Smooth muscle cell (in vitro differentiated cells): ENCODE measurements at regions not wholly inside any gene's neighbourhood (a gene's known extent, or its start where the extent isn't known, plus 50 kb on each side); places are given as distances from the start of the nearest gene placed in this dataset.

Experiments used
- DNase-seq: peaks from one replicate; lab custom pipeline; 2025; ENCODE audit not compliant: unreplicated experiment; lab: John Stamatoyannopoulos, UW
- H2AFZ ChIP-seq: fragments of 200-600 bp; sonication (generic); 2 replicates; pipeline ENCODE4 v1.6.0; 2016; ENCODE audit warnings: antibody characterized with exemption, low read depth, mild to moderate bottlenecking
- H3F3A ChIP-seq: fragments of 200-600 bp; sonication (generic); 2 replicates; pipeline ENCODE4 v1.6.0; 2017; ENCODE audit warnings: antibody characterized with exemption, low read depth
- H3K27ac ChIP-seq: fragments of 200-600 bp; sonication (generic); 2 replicates; pipeline ENCODE4 v1.5.1; 2016; ENCODE audit warnings: low read depth, mild to moderate bottlenecking
- H3K27me3 ChIP-seq: fragments of 200-600 bp; sonication (generic); 2 replicates; pipeline ENCODE4 v1.6.1; 2016; ENCODE audit warnings: low read depth, mild to moderate bottlenecking
- H3K36me3 ChIP-seq: fragments of 200-600 bp; sonication (generic); 2 replicates; pipeline ENCODE4 v1.5.1; 2016; ENCODE audit warnings: low read depth
- H3K4me1 ChIP-seq: fragments of 200-600 bp; sonication (generic); 2 replicates; pipeline ENCODE4 v1.5.1; 2016; ENCODE audit warnings: low read depth
- H3K4me2 ChIP-seq: fragments of 200-600 bp; sonication (generic); 2 replicates; pipeline ENCODE4 v1.6.0; 2016; ENCODE audit warnings: mild to moderate bottlenecking
- H3K4me3 ChIP-seq: fragments of 200-600 bp; sonication (generic); 2 replicates; pipeline ENCODE4 v1.5.1; 2016; ENCODE audit warnings: mild to moderate bottlenecking
- H3K79me2 ChIP-seq: fragments of 200-600 bp; sonication (generic); 2 replicates; pipeline ENCODE4 v1.6.0; 2016; ENCODE audit warnings: low read depth, mild to moderate bottlenecking
- H3K9ac ChIP-seq: fragments of 200-600 bp; sonication (generic); 2 replicates; pipeline ENCODE4 v1.6.0; 2016; ENCODE audit warnings: low read depth
- H3K9me3 ChIP-seq: fragments of 200-600 bp; sonication (generic); replicated peaks from 2 replicates; pipeline ENCODE4 v1.5.1; 2016; ENCODE audit warnings: low read depth
- H4K20me1 ChIP-seq: fragments of 200-600 bp; sonication (generic); 2 replicates; pipeline ENCODE4 v1.6.0; 2016; ENCODE audit warnings: low read depth
- WGBS: methylation state at CpG from one replicate; pipeline ENCODE4 v1.1.7; 2016; ENCODE audit warnings: low lambda C conversion rate; 5-methylcytosine and 5-hydroxymethylcytosine counted together
- TF ChIP-seq, protein P1 (sequence below): fragments of 200-600 bp; sonication (generic); IDR thresholded peaks from 2 replicates; pipeline ENCODE4 v1.5.1; 2017; ENCODE audit warnings: borderline replicate concordance, mild to moderate bottlenecking, antibody characterized with exemption; ENCODE audit not compliant: insufficient read depth, poor library complexity, severe bottlenecking

GRCh38 chr11:37623778-37624177 is 1025.7 kb upstream of the RAG2 start:
- 77% methylated on average over 3 of the region's 3 CpGs for WGBS
- no peaks in the 10 kb centered on the region for H3K79me2 ChIP-seq
- H3K27me3 ChIP-seq = no peaks in the 10 kb centered on the region

DNA sequence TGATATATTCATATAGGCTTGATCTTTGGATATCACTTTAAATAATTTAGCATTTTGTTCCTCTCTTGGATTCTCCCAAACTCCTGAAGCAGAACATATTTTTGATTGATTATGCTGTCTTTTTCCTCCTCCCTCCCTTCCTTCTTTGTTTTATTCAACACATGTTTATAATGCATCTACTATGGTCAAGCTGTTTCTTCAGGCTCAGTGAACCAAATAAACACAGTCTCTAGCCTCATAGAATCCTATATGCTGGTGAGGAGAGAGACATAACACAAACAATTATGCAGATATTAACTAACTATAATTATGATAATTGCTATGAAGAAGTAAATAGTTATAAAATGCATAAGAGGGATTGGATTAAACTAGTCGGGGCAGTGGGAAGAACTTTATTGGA is 1023.6 kb upstream of the RAG2 start:
- no peaks in the 10 kb centered on the region for H3F3A ChIP-seq
- H3K27ac ChIP-seq = no peak overlapping the region
- H3K27me3 ChIP-seq = no peaks in the 10 kb centered on the region
- H3K4me1 ChIP-seq = no peaks in the 10 kb centered on the region
- 83% methylated on average over 1 of the region's 1 CpG for WGBS
- H3K4me3 ChIP-seq = no peak overlapping the region
- TF ChIP-seq, protein P1, sequence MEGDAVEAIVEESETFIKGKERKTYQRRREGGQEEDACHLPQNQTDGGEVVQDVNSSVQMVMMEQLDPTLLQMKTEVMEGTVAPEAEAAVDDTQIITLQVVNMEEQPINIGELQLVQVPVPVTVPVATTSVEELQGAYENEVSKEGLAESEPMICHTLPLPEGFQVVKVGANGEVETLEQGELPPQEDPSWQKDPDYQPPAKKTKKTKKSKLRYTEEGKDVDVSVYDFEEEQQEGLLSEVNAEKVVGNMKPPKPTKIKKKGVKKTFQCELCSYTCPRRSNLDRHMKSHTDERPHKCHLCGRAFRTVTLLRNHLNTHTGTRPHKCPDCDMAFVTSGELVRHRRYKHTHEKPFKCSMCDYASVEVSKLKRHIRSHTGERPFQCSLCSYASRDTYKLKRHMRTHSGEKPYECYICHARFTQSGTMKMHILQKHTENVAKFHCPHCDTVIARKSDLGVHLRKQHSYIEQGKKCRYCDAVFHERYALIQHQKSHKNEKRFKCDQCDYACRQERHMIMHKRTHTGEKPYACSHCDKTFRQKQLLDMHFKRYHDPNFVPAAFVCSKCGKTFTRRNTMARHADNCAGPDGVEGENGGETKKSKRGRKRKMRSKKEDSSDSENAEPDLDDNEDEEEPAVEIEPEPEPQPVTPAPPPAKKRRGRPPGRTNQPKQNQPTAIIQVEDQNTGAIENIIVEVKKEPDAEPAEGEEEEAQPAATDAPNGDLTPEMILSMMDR = no peak
- no peak for DNase-seq
- H2AFZ ChIP-seq = no peak overlapping the region
- H3K4me2 ChIP-seq = no peak overlapping the region
- H4K20me1 ChIP-seq = no peaks in the 10 kb centered on the region
- H3K36me3 ChIP-seq = no peaks in the 10 kb centered on the region
- no peaks in the 10 kb centered on the region for H3K9me3 ChIP-seq
- no peaks in the 10 kb centered on the region for H3K79me2 ChIP-seq
- no peak overlapping the region for H3K9ac ChIP-seq

More at GRCh38 chr11:37623778-37624177, 1025.7 kb upstream of the RAG2 start:
- Histone ChIP-seq H3K9ac (no peak overlapping the region), H3K4me3 (no peak overlapping the region), H3F3A (no peaks in the 10 kb centered on the region), H3K4me2 (no peak overlapping the region), H3K27ac (no peak overlapping the region), H3K4me1 (no peaks in the 10 kb centered on the region), H3K9me3 (no peaks in the 10 kb centered on the region), H4K20me1 (no peaks in the 10 kb centered on the region), H3K36me3 (no peaks in the 10 kb centered on the region), H2AFZ (no peak overlapping the region)
- TF ChIP-seq, protein P1 = no peak
- no peak for DNase-seq

DNA sequence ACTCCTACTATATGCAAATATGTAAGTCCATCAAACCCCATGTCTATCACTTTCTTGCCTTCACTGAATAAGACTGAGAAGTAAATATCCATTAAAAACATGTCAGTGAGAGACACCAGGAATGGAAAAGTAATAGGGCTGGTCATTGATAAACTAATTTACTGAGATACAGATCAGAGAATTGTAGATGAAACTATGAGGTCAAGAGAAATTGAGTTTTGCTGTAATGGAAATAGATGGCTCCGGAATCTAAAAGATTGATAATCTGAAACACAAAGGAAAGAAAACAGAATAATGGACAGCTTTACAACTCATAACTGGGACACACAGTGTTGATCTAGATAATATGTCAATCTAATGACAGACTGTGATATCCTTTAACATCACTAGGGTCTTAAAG is 1018.3 kb upstream of the RAG2 start:
- TF ChIP-seq, protein P1 = no peak
- Histone ChIP-seq H3K79me2 (no peaks in the 10 kb centered on the region), H3K4me2 (no peak overlapping the region)

GRCh38 chr11:37613031-37613430 is 1015.0 kb upstream of the RAG2 start:
- no peaks in the 10 kb centered on the region for H3K9me3 ChIP-seq
- H3F3A ChIP-seq = no peaks in the 10 kb centered on the region
- DNase-seq = no peak
- no peak overlapping the region for H2AFZ ChIP-seq
- H3K36me3 ChIP-seq = no peaks in the 10 kb centered on the region
- TF ChIP-seq, protein P1 = no peak
- H3K79me2 ChIP-seq = no peaks in the 10 kb centered on the region
- no peaks in the 10 kb centered on the region for H3K4me1 ChIP-seq
- H4K20me1 ChIP-seq = no peaks in the 10 kb centered on the region
- no peak overlapping the region for H3K9ac ChIP-seq
- WGBS = 65% methylated on average over 1 of the region's 1 CpG
- H3K27ac ChIP-seq = no peak overlapping the region
- no peaks in the 10 kb centered on the region for H3K27me3 ChIP-seq
- H3K4me2 ChIP-seq = no peak overlapping the region
- H3K4me3 ChIP-seq = no peak overlapping the region

More for the DNA sequence above, 1018.3 kb upstream of the RAG2 start:
- no peak overlapping the region for H3K27ac ChIP-seq
- H3K4me3 ChIP-seq = no peak overlapping the region
- H3K9me3 ChIP-seq = no peaks in the 10 kb centered on the region
- H3K4me1 ChIP-seq = no peaks in the 10 kb centered on the region
- no peak overlapping the region for H3K9ac ChIP-seq
- no peaks in the 10 kb centered on the region for H3K36me3 ChIP-seq
- no peak for DNase-seq
- no peaks in the 10 kb centered on the region for H3K27me3 ChIP-seq
- WGBS = 90% methylated on average over 1 of the region's 1 CpG
- no peaks in the 10 kb centered on the region for H3F3A ChIP-seq
- H2AFZ ChIP-seq = no peak overlapping the region
- no peaks in the 10 kb centered on the region for H4K20me1 ChIP-seq
